Gastrocnemius medialis (tissue), 4 donors: ENCODE measurements at regions not wholly inside any gene's neighbourhood (a gene's known extent, or its start where the extent isn't known, plus 50 kb on each side); places are given as distances from the start of the nearest gene placed in this dataset.

Source experiments
- ATAC-seq, 2 donors: fragments of 150-250 bp; one replicate each; pipeline ENCODE4 v1.9.1; 2016
- DNase-seq, 2 donors: peaks; one replicate each; pipeline ENCODE4 v3.0.0-alpha.2; 2019
- H3K27ac ChIP-seq, 4 donors: fragments of 200-600 bp; sonication (generic); 1 replicate in 1 of 4; 2 replicates in 3 of 4; pipeline ENCODE4 v1.5.1; 2016 to 2018; ENCODE audit warnings: mild to moderate bottlenecking in 2 of 4, moderate library complexity in 1 of 4
- H3K27me3 ChIP-seq, 3 donors: fragments of 200-600 bp; sonication (generic) in 2 of 3; 1 replicate in 1 of 3; 2 replicates in 2 of 3; pipeline versions ENCODE4 v1.5.1 to v1.6.0; 2016 to 2019; ENCODE audit warnings: mild to moderate bottlenecking in 1 of 3, moderate library complexity in 1 of 3
- H3K36me3 ChIP-seq, 2 donors: fragments of 200-600 bp; sonication (generic) in 1 of 2; one replicate each; pipeline ENCODE4 v1.5.1; 2017 to 2018
- H3K4me1 ChIP-seq, 2 donors: fragments of 200-600 bp; sonication (generic) in 1 of 2; one replicate each; pipeline ENCODE4 v1.5.1; 2016 to 2017; ENCODE audit warnings: mild to moderate bottlenecking in 2 of 2
- H3K4me3 ChIP-seq, 4 donors: fragments of 200-600 bp; sonication (generic) in 3 of 4; 1 replicate in 1 of 4; 2 replicates in 3 of 4; pipeline ENCODE4 v1.5.1; 2016 to 2019; ENCODE audit warnings: mild to moderate bottlenecking in 2 of 4
- H3K9me3 ChIP-seq, 3 donors: fragments of 200-600 bp; sonication (generic) in 2 of 3; 1 replicate in 1 of 3; 2 replicates in 2 of 3; pipeline ENCODE4 v1.5.1; 2016 to 2019
- POLR2A ChIP-seq, 2 donors: fragments of 450-650 bp; IDR thresholded peaks; one replicate each; pipeline ENCODE4 v1.6.1; 2017; ENCODE audit warnings: antibody characterized with exemption in 2 of 2, mild to moderate bottlenecking in 2 of 2, moderate library complexity in 2 of 2
- in situ Hi-C, 4 donors: fragments of 200-750 bp; cut with MboI; loops; one replicate each; pipeline versions ENCODE4 v1.15.0 to v1.8.0; 2017; ENCODE audit warnings: low sequenced_read_pairs in 4 of 4
- intact Hi-C: fragments of 100-400 bp; cut with DNase I; formaldehyde crosslinking; loops from one replicate; pipeline ENCODE4 v1.15.1; 2023; ENCODE audit warnings: low total_unique reads
- TF ChIP-seq, protein P1 (sequence below), 5 experiments: fragments of 450-650 bp in 3 of 5; fragments of 200-600 bp in 2 of 5; sonication (generic) in 2 of 5; IDR thresholded peaks in 4 of 5; conservative IDR thresholded peaks in 1 of 5; 1 replicate in 4 of 5; 2 replicates in 1 of 5; pipeline ENCODE4 v1.5.1; 2016 to 2019; ENCODE audit warnings: antibody characterized with exemption in 5 of 5, mild to moderate bottlenecking in 3 of 5, moderate library complexity in 3 of 5

DNA sequence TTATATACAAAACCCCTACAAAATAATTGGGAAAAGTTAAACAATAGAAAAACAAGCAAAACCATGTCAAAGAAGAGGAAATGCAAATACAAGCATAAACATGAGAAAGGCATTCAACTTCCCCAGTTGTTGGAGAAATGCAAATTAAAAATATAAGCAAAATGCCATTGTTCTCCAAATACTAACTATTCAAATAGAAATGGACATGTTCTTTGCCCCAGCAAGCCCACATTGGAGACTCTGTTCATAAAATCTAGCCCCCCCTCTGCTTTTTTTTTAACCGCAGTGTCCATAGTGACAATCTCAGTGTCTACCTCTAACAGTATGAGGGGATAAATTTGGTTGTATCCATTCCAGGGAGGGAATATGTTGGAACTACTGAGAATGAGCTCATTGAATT lies 59.7 kb upstream of the LCTL start:
- H3K4me3 ChIP-seq = no peak overlapping the region
- H3K27me3 ChIP-seq = peaks cover 13 to 24% (median 20%) of the 10 kb centered on the region in 3 donors
- ATAC-seq (no peak), DNase-seq (no peak)
- intact Hi-C loops = no loop called here
- no peaks in the 10 kb centered on the region for H3K36me3 ChIP-seq
- TF ChIP-seq POLR2A (IDR thresholded peaks at IDR 0.05) = no peak
- TF ChIP-seq, protein P1, sequence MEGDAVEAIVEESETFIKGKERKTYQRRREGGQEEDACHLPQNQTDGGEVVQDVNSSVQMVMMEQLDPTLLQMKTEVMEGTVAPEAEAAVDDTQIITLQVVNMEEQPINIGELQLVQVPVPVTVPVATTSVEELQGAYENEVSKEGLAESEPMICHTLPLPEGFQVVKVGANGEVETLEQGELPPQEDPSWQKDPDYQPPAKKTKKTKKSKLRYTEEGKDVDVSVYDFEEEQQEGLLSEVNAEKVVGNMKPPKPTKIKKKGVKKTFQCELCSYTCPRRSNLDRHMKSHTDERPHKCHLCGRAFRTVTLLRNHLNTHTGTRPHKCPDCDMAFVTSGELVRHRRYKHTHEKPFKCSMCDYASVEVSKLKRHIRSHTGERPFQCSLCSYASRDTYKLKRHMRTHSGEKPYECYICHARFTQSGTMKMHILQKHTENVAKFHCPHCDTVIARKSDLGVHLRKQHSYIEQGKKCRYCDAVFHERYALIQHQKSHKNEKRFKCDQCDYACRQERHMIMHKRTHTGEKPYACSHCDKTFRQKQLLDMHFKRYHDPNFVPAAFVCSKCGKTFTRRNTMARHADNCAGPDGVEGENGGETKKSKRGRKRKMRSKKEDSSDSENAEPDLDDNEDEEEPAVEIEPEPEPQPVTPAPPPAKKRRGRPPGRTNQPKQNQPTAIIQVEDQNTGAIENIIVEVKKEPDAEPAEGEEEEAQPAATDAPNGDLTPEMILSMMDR (IDR thresholded peaks at IDR 0.05 in 4 of 5, conservative IDR thresholded peaks at IDR 0.05 in 1 of 5) = no peak
- H3K27ac ChIP-seq = no peak overlapping the region
- H3K9me3 ChIP-seq = no peaks in the 10 kb centered on the region
- H3K4me1 ChIP-seq = peaks cover 0 to 8% of the 10 kb centered on the region in 2 donors
- in situ Hi-C loops = loop anchor here in 1 of 4 donors (10.0 kb wide), 1 partner anchor 229 kb away; no protein-coding TSS in a partner anchor

DNA sequence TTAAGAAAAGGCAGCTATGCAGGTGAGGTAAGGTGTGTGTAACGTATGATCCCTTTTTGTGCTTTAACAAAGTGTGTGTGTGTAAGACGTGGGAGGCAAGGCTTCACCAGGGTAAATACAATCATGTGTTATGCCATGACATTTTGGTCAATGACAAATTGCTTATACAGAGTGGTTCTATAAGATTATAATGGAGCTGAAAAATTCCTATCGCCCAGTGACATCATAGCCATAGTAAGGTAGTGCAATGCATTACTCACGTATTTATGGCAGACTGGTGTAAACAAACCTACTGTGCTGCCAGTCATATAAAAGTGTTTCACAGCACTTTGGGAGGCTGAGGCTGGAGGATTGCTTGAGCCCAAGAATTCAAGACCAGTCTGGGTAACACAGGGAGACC lies 60.2 kb upstream of the LCTL start:
- in situ Hi-C loops = loop anchor here in 1 of 4 donors (10.0 kb wide), 1 partner anchor 229 kb away; no protein-coding TSS in a partner anchor
- Histone ChIP-seq H3K4me3 (no peak overlapping the region), H3K9me3 (no peaks in the 10 kb centered on the region), H3K36me3 (no peaks in the 10 kb centered on the region), H3K4me1 (peaks cover 0 to 8% of the 10 kb centered on the region in 2 donors), H3K27ac (no peak overlapping the region), H3K27me3 (peaks cover 11 to 20% (median 20%) of the 10 kb centered on the region in 3 donors)
- TF ChIP-seq, protein P1 (IDR thresholded peaks at IDR 0.05 in 4 of 5, conservative IDR thresholded peaks at IDR 0.05 in 1 of 5) = no peak
- no peak for TF ChIP-seq POLR2A (IDR thresholded peaks at IDR 0.05)
- intact Hi-C loops = no loop called here
- DNase-seq (no peak), ATAC-seq (no peak)

DNA sequence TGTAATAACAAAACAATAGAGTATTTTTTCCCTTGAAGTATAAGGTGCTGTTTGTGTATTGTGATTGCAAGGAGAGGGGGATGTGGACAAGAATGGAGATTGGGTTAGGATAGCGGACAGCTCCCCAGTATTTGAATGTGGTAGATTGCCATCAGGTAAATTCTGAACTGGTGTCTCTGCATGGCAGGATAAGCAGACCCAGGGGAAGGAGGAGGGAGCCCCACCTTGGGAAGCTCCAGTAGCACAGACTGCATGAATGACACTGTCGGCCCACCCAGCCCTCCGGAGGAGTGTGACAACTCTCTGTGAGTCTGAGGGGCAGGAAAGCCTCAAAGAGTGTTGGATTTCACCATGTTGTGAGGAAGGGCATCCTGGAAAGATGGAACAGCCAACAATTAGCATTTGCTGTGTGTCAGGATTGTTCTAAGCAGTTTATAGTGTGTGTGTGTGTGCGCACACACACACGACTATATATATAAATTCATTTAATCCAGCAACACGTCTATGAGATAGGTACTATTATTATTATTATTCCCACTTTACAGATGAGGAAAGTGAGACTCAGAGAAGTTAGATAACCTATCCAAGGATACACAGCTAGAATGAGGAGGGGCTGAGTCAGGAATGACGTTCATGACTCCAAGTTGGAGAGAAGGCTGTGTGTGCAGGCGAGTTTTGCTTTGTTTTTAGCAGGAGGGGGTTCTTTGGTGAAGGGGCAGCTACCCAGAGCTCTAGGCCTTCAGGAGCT lies 63.4 kb upstream of the LCTL start:
- Histone ChIP-seq H3K4me3 (no peak overlapping the region), H3K4me1 (no peaks in the 10 kb centered on the region), H3K27me3 (no peaks in the 10 kb centered on the region), H3K9me3 (no peaks in the 10 kb centered on the region), H3K36me3 (no peaks in the 10 kb centered on the region), H3K27ac (no peak overlapping the region)
- in situ Hi-C loops (loop anchor here in 1 of 4 donors (10.0 kb wide), 1 partner anchor 226 kb away; no protein-coding TSS in a partner anchor), intact Hi-C loops (no loop called here)
- TF ChIP-seq, protein P1 (IDR thresholded peaks at IDR 0.05 in 4 of 5, conservative IDR thresholded peaks at IDR 0.05 in 1 of 5) = no peak
- no peak for TF ChIP-seq POLR2A (IDR thresholded peaks at IDR 0.05)
- DNase-seq (no peak), ATAC-seq (no peak)

DNA sequence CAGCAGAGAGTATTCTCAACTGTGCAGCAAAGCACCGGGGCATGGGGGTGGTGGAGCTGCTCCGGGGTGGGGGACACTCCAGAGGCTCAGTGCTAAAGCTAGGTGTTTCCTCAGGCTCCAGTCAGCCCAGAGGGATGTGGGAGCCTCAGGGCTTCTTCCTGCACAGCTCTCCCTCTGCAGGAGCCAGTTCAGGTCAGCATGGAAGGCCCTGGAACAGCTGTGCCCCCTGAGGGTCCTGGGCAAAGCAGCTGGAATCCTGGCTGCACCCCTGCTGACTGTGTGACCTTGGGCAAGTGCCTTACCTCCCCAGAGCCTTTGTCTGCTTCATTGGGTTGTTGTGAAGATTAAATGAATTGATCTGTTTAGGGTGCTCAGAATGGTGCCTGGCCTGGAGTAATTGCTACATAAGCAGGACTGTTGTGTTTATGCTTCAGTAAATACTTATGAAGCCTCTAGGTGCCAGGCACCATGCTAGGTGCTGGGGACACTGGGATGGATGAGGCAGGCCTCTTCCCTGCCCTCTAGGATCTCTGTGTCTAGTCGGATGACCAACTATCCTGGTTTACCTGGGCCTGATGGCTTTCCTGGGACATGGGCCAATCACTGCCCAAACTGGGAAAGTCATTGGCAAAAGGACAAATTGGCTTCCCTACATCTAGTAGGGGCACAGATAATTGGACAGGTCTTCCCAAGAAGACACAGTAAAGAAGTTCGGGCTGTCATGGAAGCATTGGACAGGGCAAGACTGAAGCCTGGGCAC lies 64.2 kb upstream of the LCTL start:
- in situ Hi-C loops = loop anchor here in 1 of 4 donors (10.0 kb wide), 1 partner anchor 225 kb away; no protein-coding TSS in a partner anchor
- Histone ChIP-seq H3K9me3 (no peaks in the 10 kb centered on the region), H3K4me1 (no peaks in the 10 kb centered on the region), H3K4me3 (no peak overlapping the region), H3K27me3 (no peaks in the 10 kb centered on the region), H3K27ac (no peak overlapping the region), H3K36me3 (no peaks in the 10 kb centered on the region)
- no peak for DNase-seq
- no peak for ATAC-seq
- intact Hi-C loops = no loop called here
- TF ChIP-seq, protein P1 (IDR thresholded peaks at IDR 0.05 in 4 of 5, conservative IDR thresholded peaks at IDR 0.05 in 1 of 5) = no peak
- no peak for TF ChIP-seq POLR2A (IDR thresholded peaks at IDR 0.05)
